ENCODE measurements at regions not wholly inside any gene's neighbourhood (a gene's known extent, or its start where the extent isn't known, plus 50 kb on each side); places are given as distances from the start of the nearest gene placed in this dataset.

DNA sequence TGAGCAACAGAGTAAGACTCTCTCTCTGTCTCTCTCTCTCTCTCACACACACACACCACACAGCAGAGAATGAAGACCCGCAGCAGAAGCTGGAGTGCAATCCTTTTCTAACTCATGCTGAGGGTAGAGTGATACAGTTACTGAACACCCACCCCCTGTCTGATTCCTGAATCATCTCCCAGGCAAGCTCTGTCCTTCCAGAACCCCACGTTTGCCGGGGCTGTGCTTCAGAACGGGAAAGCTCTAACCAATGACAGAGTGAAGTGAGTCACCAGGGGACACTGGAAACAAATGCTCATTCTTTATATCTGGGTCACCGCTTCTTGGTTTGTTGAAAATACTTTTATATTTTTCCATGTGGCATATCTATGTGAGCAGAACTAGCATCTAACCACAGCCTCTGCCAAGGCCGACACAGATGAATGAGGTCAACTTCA, 553.7 kb upstream of the AMELY start:
- H3K4me2 ChIP-seq (ENCODE audit: low read length), result no peak overlapping the region
- H3K27ac ChIP-seq (ENCODE audit: low read length), result no peak overlapping the region
- H3K79me2 ChIP-seq (replicated peaks; ENCODE audit: insufficient read depth, low read length), result no peaks in the 10 kb centered on the region
- no peak overlapping the region for H3K4me3 ChIP-seq (ENCODE audit: low read length)
- no peak overlapping the region for H3K9ac ChIP-seq (ENCODE audit: low read length)
- H3K36me3 ChIP-seq (ENCODE audit: insufficient read depth, low read length), result no peaks in the 10 kb centered on the region
- H3F3A ChIP-seq (ENCODE audit: insufficient read depth, low read length, poor library complexity, severe bottlenecking), result no peaks in the 10 kb centered on the region
- H3K27me3 ChIP-seq (ENCODE audit: insufficient read depth, low read depth, low read length), result no peaks in the 10 kb centered on the region
- H4K20me1 ChIP-seq (ENCODE audit: insufficient read depth), result no peaks in the 10 kb centered on the region
- no peaks in the 10 kb centered on the region for H3K9me2 ChIP-seq (ENCODE audit: insufficient read depth, low read length)
- no peak overlapping the region for H2AFZ ChIP-seq (ENCODE audit: low read depth, low read length)
- TF ChIP-seq, protein P1, sequence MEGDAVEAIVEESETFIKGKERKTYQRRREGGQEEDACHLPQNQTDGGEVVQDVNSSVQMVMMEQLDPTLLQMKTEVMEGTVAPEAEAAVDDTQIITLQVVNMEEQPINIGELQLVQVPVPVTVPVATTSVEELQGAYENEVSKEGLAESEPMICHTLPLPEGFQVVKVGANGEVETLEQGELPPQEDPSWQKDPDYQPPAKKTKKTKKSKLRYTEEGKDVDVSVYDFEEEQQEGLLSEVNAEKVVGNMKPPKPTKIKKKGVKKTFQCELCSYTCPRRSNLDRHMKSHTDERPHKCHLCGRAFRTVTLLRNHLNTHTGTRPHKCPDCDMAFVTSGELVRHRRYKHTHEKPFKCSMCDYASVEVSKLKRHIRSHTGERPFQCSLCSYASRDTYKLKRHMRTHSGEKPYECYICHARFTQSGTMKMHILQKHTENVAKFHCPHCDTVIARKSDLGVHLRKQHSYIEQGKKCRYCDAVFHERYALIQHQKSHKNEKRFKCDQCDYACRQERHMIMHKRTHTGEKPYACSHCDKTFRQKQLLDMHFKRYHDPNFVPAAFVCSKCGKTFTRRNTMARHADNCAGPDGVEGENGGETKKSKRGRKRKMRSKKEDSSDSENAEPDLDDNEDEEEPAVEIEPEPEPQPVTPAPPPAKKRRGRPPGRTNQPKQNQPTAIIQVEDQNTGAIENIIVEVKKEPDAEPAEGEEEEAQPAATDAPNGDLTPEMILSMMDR (IDR thresholded peaks at IDR 0.05; ENCODE audit: poor library complexity, severe bottlenecking), result no peak
- TF ChIP-seq TAF1 (IDR thresholded peaks at IDR 0.05; ENCODE audit: low read depth), result no peak
- no peak for TF ChIP-seq EZH2 (IDR thresholded peaks at IDR 0.05; ENCODE audit: borderline replicate concordance, insufficient read depth, low read length, poor library complexity, severe bottlenecking)
- no peak for TF ChIP-seq MXI1 (conservative IDR thresholded peaks at IDR 0.05; ENCODE audit: poor library complexity, severe bottlenecking)
- no peak for TF ChIP-seq RAD21 (conservative IDR thresholded peaks at IDR 0.05)
- TF ChIP-seq, protein P2, sequence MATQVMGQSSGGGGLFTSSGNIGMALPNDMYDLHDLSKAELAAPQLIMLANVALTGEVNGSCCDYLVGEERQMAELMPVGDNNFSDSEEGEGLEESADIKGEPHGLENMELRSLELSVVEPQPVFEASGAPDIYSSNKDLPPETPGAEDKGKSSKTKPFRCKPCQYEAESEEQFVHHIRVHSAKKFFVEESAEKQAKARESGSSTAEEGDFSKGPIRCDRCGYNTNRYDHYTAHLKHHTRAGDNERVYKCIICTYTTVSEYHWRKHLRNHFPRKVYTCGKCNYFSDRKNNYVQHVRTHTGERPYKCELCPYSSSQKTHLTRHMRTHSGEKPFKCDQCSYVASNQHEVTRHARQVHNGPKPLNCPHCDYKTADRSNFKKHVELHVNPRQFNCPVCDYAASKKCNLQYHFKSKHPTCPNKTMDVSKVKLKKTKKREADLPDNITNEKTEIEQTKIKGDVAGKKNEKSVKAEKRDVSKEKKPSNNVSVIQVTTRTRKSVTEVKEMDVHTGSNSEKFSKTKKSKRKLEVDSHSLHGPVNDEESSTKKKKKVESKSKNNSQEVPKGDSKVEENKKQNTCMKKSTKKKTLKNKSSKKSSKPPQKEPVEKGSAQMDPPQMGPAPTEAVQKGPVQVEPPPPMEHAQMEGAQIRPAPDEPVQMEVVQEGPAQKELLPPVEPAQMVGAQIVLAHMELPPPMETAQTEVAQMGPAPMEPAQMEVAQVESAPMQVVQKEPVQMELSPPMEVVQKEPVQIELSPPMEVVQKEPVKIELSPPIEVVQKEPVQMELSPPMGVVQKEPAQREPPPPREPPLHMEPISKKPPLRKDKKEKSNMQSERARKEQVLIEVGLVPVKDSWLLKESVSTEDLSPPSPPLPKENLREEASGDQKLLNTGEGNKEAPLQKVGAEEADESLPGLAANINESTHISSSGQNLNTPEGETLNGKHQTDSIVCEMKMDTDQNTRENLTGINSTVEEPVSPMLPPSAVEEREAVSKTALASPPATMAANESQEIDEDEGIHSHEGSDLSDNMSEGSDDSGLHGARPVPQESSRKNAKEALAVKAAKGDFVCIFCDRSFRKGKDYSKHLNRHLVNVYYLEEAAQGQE (IDR thresholded peaks at IDR 0.05; ENCODE audit: borderline replicate concordance), result no peak
- TF ChIP-seq EP300 (conservative IDR thresholded peaks at IDR 0.05; ENCODE audit: poor library complexity, severe bottlenecking), result no peak
- TF ChIP-seq SMC3 (conservative IDR thresholded peaks at IDR 0.05; ENCODE audit: poor library complexity), result no peak
- no peak for TF ChIP-seq POLR2AphosphoS5 (IDR thresholded peaks at IDR 0.05)
- no peaks in the 10 kb centered on the region for H3K9me3 ChIP-seq (ENCODE audit: low read length)

DNA sequence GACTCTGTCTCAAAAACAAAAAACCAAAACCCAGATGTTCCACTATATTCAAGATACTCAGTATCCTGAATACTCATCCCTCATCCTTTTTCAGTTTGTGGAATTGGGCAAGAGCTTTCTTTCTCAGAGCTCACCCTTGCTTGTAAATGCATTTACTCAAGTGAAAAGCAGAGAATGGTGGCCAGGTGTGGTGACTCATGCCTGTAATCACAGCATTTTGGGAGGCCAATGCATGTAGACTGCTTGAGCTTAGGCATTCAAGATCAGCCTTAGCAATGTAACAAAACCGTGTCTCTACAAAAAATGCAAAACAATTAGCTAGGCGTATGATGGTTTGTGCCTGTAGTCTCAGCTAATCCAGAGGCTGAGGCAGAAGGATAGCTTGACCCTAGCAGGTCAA, 553.2 kb upstream of the AMELY start:
- Histone ChIP-seq H3K79me2 (replicated peaks; ENCODE audit: insufficient read depth, low read length) (no peaks in the 10 kb centered on the region), H3K9me3 (ENCODE audit: low read length) (no peaks in the 10 kb centered on the region), H4K20me1 (ENCODE audit: insufficient read depth) (no peaks in the 10 kb centered on the region), H3K27me3 (ENCODE audit: insufficient read depth, low read depth, low read length) (no peaks in the 10 kb centered on the region), H3K4me2 (ENCODE audit: low read length) (no peak overlapping the region), H3K4me3 (ENCODE audit: low read length) (no peak overlapping the region), H3K36me3 (ENCODE audit: insufficient read depth, low read length) (no peaks in the 10 kb centered on the region), H3K27ac (ENCODE audit: low read length) (no peak overlapping the region), H2AFZ (ENCODE audit: low read depth, low read length) (no peak overlapping the region), H3K9ac (ENCODE audit: low read length) (no peak overlapping the region), H3F3A (ENCODE audit: insufficient read depth, low read length, poor library complexity, severe bottlenecking) (no peaks in the 10 kb centered on the region), H3K9me2 (ENCODE audit: insufficient read depth, low read length) (no peaks in the 10 kb centered on the region)
- TF ChIP-seq MXI1 (conservative IDR thresholded peaks at IDR 0.05; ENCODE audit: poor library complexity, severe bottlenecking) (no peak), POLR2AphosphoS5 (IDR thresholded peaks at IDR 0.05) (no peak), EP300 (conservative IDR thresholded peaks at IDR 0.05; ENCODE audit: poor library complexity, severe bottlenecking) (no peak)
- TF ChIP-seq, protein P2 (IDR thresholded peaks at IDR 0.05; ENCODE audit: borderline replicate concordance), result no peak
